Panc1 (cell line): ENCODE measurements at regions not wholly inside any gene's neighbourhood (a gene's known extent, or its start where the extent isn't known, plus 50 kb on each side); places are given as distances from the start of the nearest gene placed in this dataset.

Source experiments
- ATAC-seq: fragments of 200-7000 bp; cut with Tn5 transposase; 2 replicates; pipeline ENCODE4 v1.9.1; 2020; ENCODE audit warnings: mild to moderate bottlenecking, moderate library complexity
- BruUV-seq: library from RNA; stranded (reverse); fragments of 400-500 nt; replicated peaks from 2 replicates; lab custom pipeline; 2021; lab: Mats Ljungman, UMichigan
- CTCF ChIA-PET: fragments of 300-600 bp; sonication (Branson Sonifier 250); formaldehyde crosslinking; loops from one replicate; lab custom pipeline; 2022; ENCODE audit warnings: antibody characterized with exemption; lab: Charles Lee
- POLR2A ChIA-PET: fragments of 300-600 bp; sonication (Branson Sonifier 250); formaldehyde crosslinking; loops from one replicate; lab custom pipeline; 2022; ENCODE audit warnings: antibody characterized with exemption; lab: Charles Lee
- DNase-seq: peaks from one replicate; pipeline ENCODE4 v3.0.0-alpha.2; 2010; ENCODE audit warnings: low read depth, low spot score
- H3K27ac ChIP-seq: 2 replicates; pipeline ENCODE4 v1.5.1; 2011; ENCODE audit warnings: mild to moderate bottlenecking, low read length, inconsistent platforms
- H3K27me3 ChIP-seq: fragments of 200-500 bp; sonication (Bioruptor generic); 2 replicates; pipeline ENCODE4 v1.6.0; 2014; ENCODE audit warnings: low read length, inconsistent platforms; ENCODE audit not compliant: control insufficient read depth, insufficient read depth
- H3K36me3 ChIP-seq: fragments of 200-500 bp; sonication (Bioruptor generic); 2 replicates; pipeline ENCODE4 v1.5.1; 2014; ENCODE audit warnings: inconsistent platforms, mild to moderate bottlenecking, low read length, moderate library complexity; ENCODE audit not compliant: control insufficient read depth, insufficient read depth
- H3K4me1 ChIP-seq: 2 replicates; pipeline ENCODE4 v1.5.1; 2011; ENCODE audit warnings: inconsistent platforms, mild to moderate bottlenecking, low read length, moderate library complexity; ENCODE audit not compliant: control insufficient read depth, insufficient read depth
- H3K4me3 ChIP-seq, 2 experiments: 2 replicates each; pipeline ENCODE4 v1.5.1; 2011 to 2012; ENCODE audit warnings: low read depth in 2 of 2, low read length in 2 of 2, mild to moderate bottlenecking in 2 of 2, inconsistent platforms in 1 of 2, moderate library complexity in 1 of 2
- H3K9me3 ChIP-seq: fragments of 200-500 bp; sonication (Bioruptor generic); 2 replicates; pipeline ENCODE4 v1.5.1; 2014; ENCODE audit warnings: low read depth, mild to moderate bottlenecking, inconsistent platforms, low read length, moderate library complexity; ENCODE audit not compliant: control insufficient read depth, insufficient read depth
- POLR2AphosphoS5 ChIP-seq: IDR thresholded peaks from 2 replicates; pipeline ENCODE4 v1.6.1; 2012; ENCODE audit warnings: mild to moderate bottlenecking, low read depth, low read length, moderate library complexity
- SIN3A ChIP-seq: IDR thresholded peaks from 2 replicates; pipeline ENCODE4 v1.6.1; 2012; ENCODE audit warnings: low read depth, mild to moderate bottlenecking, low read length, moderate library complexity, borderline replicate concordance; ENCODE audit not compliant: insufficient read depth
- TCF7L2 ChIP-seq: IDR thresholded peaks from 2 replicates; pipeline ENCODE4 v1.6.1; 2011; ENCODE audit warnings: mild to moderate bottlenecking, low read depth, low read length, inconsistent platforms
- in situ Hi-C: cut with HindIII; loops from 2 replicates; pipeline ENCODE4 v1.10.0; 2016; ENCODE audit warnings: low sequenced_read_pairs, low pct_unique_long_range_greater_than_20kb
- intact Hi-C: fragments of 100-400 bp; cut with micrococcal nuclease; formaldehyde crosslinking; loops from one replicate; pipeline ENCODE4 v1.10.0; 2022; ENCODE audit not compliant: unreplicated experiment
- TF ChIP-seq, protein P1 (sequence below): fragments of 450-650 bp; IDR thresholded peaks from 2 replicates; pipeline ENCODE4 v1.5.1; 2017; ENCODE audit warnings: mild to moderate bottlenecking
- TF ChIP-seq, protein P2 (sequence below), 2 experiments: IDR thresholded peaks; 2 replicates each; pipeline ENCODE4 v1.6.1; 2011 to 2012; ENCODE audit warnings: low read depth in 2 of 2, control low read depth in 1 of 2, low read length in 1 of 2, mild to moderate bottlenecking in 1 of 2, moderate library complexity in 1 of 2; ENCODE audit not compliant: insufficient read depth in 1 of 2

DNA sequence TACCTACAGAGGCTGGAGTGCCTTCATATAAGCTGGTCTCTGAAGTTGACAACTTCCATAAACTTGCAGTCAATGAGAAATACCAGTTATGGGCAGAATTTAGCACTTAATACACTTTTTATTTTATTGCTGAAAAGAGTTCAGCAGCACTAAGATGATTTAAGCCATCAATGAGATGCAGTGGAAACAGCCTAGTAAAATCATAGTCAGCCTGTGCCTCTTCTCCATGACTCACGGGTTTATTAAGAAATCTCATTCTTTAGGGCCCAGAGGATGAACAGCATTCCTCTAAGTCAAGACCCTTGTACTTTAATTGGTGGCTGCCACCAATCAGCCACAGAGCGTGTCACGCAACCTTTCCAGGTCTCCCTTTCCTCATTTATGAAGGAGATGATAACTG is 1357.9 kb upstream of the CELF4 start:
- H3K27me3 ChIP-seq, result no peaks in the 10 kb centered on the region
- BruUV-seq, result no TSS peak
- H3K9me3 ChIP-seq, result no peaks in the 10 kb centered on the region
- H3K4me3 ChIP-seq, result no peak overlapping the region
- DNase-seq (no peak), ATAC-seq (no peak)
- in situ Hi-C loops (no loop called here), intact Hi-C loops (no loop called here)
- H3K36me3 ChIP-seq, result no peaks in the 10 kb centered on the region
- no peaks in the 10 kb centered on the region for H3K4me1 ChIP-seq
- TF ChIP-seq, protein P1, sequence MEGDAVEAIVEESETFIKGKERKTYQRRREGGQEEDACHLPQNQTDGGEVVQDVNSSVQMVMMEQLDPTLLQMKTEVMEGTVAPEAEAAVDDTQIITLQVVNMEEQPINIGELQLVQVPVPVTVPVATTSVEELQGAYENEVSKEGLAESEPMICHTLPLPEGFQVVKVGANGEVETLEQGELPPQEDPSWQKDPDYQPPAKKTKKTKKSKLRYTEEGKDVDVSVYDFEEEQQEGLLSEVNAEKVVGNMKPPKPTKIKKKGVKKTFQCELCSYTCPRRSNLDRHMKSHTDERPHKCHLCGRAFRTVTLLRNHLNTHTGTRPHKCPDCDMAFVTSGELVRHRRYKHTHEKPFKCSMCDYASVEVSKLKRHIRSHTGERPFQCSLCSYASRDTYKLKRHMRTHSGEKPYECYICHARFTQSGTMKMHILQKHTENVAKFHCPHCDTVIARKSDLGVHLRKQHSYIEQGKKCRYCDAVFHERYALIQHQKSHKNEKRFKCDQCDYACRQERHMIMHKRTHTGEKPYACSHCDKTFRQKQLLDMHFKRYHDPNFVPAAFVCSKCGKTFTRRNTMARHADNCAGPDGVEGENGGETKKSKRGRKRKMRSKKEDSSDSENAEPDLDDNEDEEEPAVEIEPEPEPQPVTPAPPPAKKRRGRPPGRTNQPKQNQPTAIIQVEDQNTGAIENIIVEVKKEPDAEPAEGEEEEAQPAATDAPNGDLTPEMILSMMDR, result no peak
- TF ChIP-seq POLR2AphosphoS5 (no peak), TCF7L2 (no peak), SIN3A (no peak)
- TF ChIP-seq, protein P2, sequence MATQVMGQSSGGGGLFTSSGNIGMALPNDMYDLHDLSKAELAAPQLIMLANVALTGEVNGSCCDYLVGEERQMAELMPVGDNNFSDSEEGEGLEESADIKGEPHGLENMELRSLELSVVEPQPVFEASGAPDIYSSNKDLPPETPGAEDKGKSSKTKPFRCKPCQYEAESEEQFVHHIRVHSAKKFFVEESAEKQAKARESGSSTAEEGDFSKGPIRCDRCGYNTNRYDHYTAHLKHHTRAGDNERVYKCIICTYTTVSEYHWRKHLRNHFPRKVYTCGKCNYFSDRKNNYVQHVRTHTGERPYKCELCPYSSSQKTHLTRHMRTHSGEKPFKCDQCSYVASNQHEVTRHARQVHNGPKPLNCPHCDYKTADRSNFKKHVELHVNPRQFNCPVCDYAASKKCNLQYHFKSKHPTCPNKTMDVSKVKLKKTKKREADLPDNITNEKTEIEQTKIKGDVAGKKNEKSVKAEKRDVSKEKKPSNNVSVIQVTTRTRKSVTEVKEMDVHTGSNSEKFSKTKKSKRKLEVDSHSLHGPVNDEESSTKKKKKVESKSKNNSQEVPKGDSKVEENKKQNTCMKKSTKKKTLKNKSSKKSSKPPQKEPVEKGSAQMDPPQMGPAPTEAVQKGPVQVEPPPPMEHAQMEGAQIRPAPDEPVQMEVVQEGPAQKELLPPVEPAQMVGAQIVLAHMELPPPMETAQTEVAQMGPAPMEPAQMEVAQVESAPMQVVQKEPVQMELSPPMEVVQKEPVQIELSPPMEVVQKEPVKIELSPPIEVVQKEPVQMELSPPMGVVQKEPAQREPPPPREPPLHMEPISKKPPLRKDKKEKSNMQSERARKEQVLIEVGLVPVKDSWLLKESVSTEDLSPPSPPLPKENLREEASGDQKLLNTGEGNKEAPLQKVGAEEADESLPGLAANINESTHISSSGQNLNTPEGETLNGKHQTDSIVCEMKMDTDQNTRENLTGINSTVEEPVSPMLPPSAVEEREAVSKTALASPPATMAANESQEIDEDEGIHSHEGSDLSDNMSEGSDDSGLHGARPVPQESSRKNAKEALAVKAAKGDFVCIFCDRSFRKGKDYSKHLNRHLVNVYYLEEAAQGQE (IDR thresholded peaks at IDR 0.05; ENCODE audit: insufficient read depth in 1 of 2, low read depth in 2 of 2, low read length in 1 of 2), result no peak
- POLR2A ChIA-PET, result no interaction called here
- CTCF ChIA-PET, result no interaction called here
- H3K27ac ChIP-seq, result no peak overlapping the region

DNA sequence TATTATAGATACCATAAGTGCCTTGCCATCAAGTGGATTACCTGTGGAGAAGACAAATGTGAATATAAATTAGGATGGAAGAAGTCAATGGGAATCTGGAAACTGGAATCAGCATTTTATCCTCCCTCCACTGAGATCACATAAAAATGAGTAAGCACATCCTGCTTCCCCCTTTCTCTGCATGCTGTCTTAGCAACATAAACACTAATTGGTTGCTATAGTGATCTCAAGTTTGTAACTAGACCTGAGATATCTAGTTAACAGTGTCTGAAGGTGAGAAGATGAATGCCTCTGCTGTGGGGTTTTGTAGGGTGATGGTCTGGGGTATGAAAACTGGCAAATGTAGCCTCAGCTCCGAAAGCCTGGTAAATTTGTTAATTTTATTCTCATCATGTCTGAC is 1357.5 kb upstream of the CELF4 start:
- Histone ChIP-seq H3K4me3 (no peak overlapping the region), H3K27me3 (no peaks in the 10 kb centered on the region), H3K9me3 (no peaks in the 10 kb centered on the region), H3K36me3 (no peaks in the 10 kb centered on the region), H3K4me1 (no peaks in the 10 kb centered on the region), H3K27ac (no peak overlapping the region)
- POLR2A ChIA-PET, result no interaction called here
- no TSS peak for BruUV-seq
- intact Hi-C loops, result no loop called here
- DNase-seq (no peak), ATAC-seq (no peak)
- TF ChIP-seq SIN3A, result no peak
- no peak for TF ChIP-seq POLR2AphosphoS5
- TF ChIP-seq, protein P2 (IDR thresholded peaks at IDR 0.05; ENCODE audit: insufficient read depth in 1 of 2, low read depth in 2 of 2, low read length in 1 of 2), result no peak
- TF ChIP-seq TCF7L2, result no peak
- TF ChIP-seq, protein P1, result no peak
- CTCF ChIA-PET, result no interaction called here
- in situ Hi-C loops, result no loop called here
